Activated T-cell treated with anti-CD3 and anti-CD28 coated beads, Interleukin-2, amount 50 U/mL, for 72 hours (primary cell): ENCODE measurements at regions not wholly inside any gene's neighbourhood (a gene's known extent, or its start where the extent isn't known, plus 50 kb on each side); places are given as distances from the start of the nearest gene placed in this dataset.
"Not testable (repeated sequence)": the region's sequence is repeated elsewhere in the genome, so short reads cannot be mapped to it uniquely, and the experiment has no call there.

Source experiments
- ATAC-seq, 2 donors: fragments of 150-1000 bp; cut with Tn5 transposase; replicated peaks in 1 of 2; 2 replicates each; pipeline ENCODE4 v1.10.0; 2021; ENCODE audit warnings: moderate library complexity in 2 of 2, mild to moderate bottlenecking in 1 of 2
- DNase-seq, 2 donors: peaks; one replicate each; pipeline ENCODE4 v3.0.0; 2021 to 2022; ENCODE audit warnings: mixed read lengths in 1 of 2
- H3K27ac Mint-ChIP-seq: one replicate; pipeline ENCODE4 v1.8.0; 2022; ENCODE audit warnings: mild to moderate bottlenecking, moderate library complexity, mixed read lengths
- H3K27me3 Mint-ChIP-seq: one replicate; pipeline ENCODE4 v1.8.0; 2022; ENCODE audit warnings: low read depth, mixed read lengths
- H3K36me3 Mint-ChIP-seq, 2 donors: one replicate each; pipeline ENCODE4 v1.8.0; 2022; ENCODE audit warnings: mixed read lengths in 2 of 2, mild to moderate bottlenecking in 1 of 2; ENCODE audit not compliant: insufficient read depth in 2 of 2
- H3K4me1 Mint-ChIP-seq: one replicate; pipeline ENCODE4 v1.8.0; 2022; ENCODE audit warnings: low read depth, mixed read lengths
- H3K4me3 Mint-ChIP-seq, 2 donors: one replicate each; pipeline ENCODE4 v1.8.0; 2022; ENCODE audit warnings: mild to moderate bottlenecking in 2 of 2, mixed read lengths in 2 of 2, moderate library complexity in 2 of 2
- H3K9me3 Mint-ChIP-seq, 2 donors: one replicate each; pipeline ENCODE4 v1.8.0; 2022; ENCODE audit warnings: mixed read lengths in 2 of 2

GRCh38 chrX:123788193-123788592, 55.3 kb upstream of the THOC2 start:
- not testable (repeated sequence) for DNase-seq

GRCh38 chrX:123788744-123789143, 55.9 kb upstream of the THOC2 start:
- no peaks in the 10 kb centered on the region for H3K36me3 Mint-ChIP-seq
- peaks cover 7% of the 10 kb centered on the region for H3K27me3 Mint-ChIP-seq
- H3K9me3 Mint-ChIP-seq = no peaks in the 10 kb centered on the region
- H3K4me1 Mint-ChIP-seq = peaks cover 10% of the 10 kb centered on the region
- no peak for DNase-seq
- no peak for ATAC-seq
- no peak overlapping the region for H3K27ac Mint-ChIP-seq
- no peak overlapping the region for H3K4me3 Mint-ChIP-seq

More at GRCh38 chrX:123788193-123788592, 55.3 kb upstream of the THOC2 start:
- not testable (repeated sequence) for H3K27ac Mint-ChIP-seq, H3K36me3 Mint-ChIP-seq, H3K27me3 Mint-ChIP-seq, H3K4me1 Mint-ChIP-seq, H3K4me3 Mint-ChIP-seq, ATAC-seq, H3K9me3 Mint-ChIP-seq

- Mint-ChIP-seq H3K4me3 (no peak overlapping the region), H3K36me3 (no peaks in the 10 kb centered on the region), H3K27ac (no peak overlapping the region), H3K9me3 (no peaks in the 10 kb centered on the region), H3K4me1 (peaks cover 9% of the 10 kb centered on the region), H3K27me3 (no peaks in the 10 kb centered on the region)
- ATAC-seq = peak; percentile 85 to 94
- DNase-seq = peak in 1 of 2 donors; percentile 12
These were observed 62.1 kb upstream of the XIAP start for GRCh38 chrX:123797543-123798447.

GRCh38 chrX:123798706-123799430, 61.0 kb upstream of the XIAP start:
- H3K4me3 Mint-ChIP-seq, H3K27me3 Mint-ChIP-seq, DNase-seq, ATAC-seq, H3K27ac Mint-ChIP-seq, H3K9me3 Mint-ChIP-seq, H3K36me3 Mint-ChIP-seq: not testable (repeated sequence)
- peaks cover 19% of the 10 kb centered on the region for H3K4me1 Mint-ChIP-seq

GRCh38 chrX:123801901-123802300, 58.0 kb upstream of the XIAP start:
- H3K9me3 Mint-ChIP-seq = no peaks in the 10 kb centered on the region
- ATAC-seq = no peak
- H3K36me3 Mint-ChIP-seq = no peaks in the 10 kb centered on the region
- H3K4me1 Mint-ChIP-seq = peaks cover 20% of the 10 kb centered on the region
- H3K27me3 Mint-ChIP-seq = no peaks in the 10 kb centered on the region
- no peak overlapping the region for H3K27ac Mint-ChIP-seq
- no peak overlapping the region for H3K4me3 Mint-ChIP-seq
- no peak for DNase-seq

- ATAC-seq (peak; percentile 90 to 94), DNase-seq (peak; percentile 16 to 18)
- Mint-ChIP-seq H3K27me3 (no peaks in the 10 kb centered on the region), H3K36me3 (no peaks in the 10 kb centered on the region), H3K4me1 (peaks cover 11% of the 10 kb centered on the region), H3K27ac (peak overlapping the region; percentile 43), H3K4me3 (peak overlapping the region in 1 of 2 donors; percentile 23), H3K9me3 (no peaks in the 10 kb centered on the region)
These were observed 56.4 kb upstream of the XIAP start for GRCh38 chrX:123803331-123803983.

- H3K36me3 Mint-ChIP-seq, H3K9me3 Mint-ChIP-seq, DNase-seq, H3K27me3 Mint-ChIP-seq, H3K27ac Mint-ChIP-seq, H3K4me3 Mint-ChIP-seq, ATAC-seq: not testable (repeated sequence)
- peaks cover 11% of the 10 kb centered on the region for H3K4me1 Mint-ChIP-seq
These were observed 55.9 kb upstream of the XIAP start for GRCh38 chrX:123803984-123804365.

GRCh38 chrX:123807835-123808416, 51.9 kb upstream of the XIAP start:
- no peak for DNase-seq
- Mint-ChIP-seq H3K36me3 (no peaks in the 10 kb centered on the region), H3K27me3 (no peaks in the 10 kb centered on the region), H3K4me3 (no peak overlapping the region), H3K9me3 (no peaks in the 10 kb centered on the region), H3K27ac (no peak overlapping the region), H3K4me1 (peaks cover 11% of the 10 kb centered on the region)
- no peak for ATAC-seq

GRCh38 chrX:123809854-123810375, 49.9 kb upstream of the XIAP start:
- no peak for DNase-seq
- Mint-ChIP-seq H3K4me1 (no peaks in the 10 kb centered on the region), H3K27ac (no peak overlapping the region), H3K36me3 (no peaks in the 10 kb centered on the region), H3K4me3 (no peak overlapping the region), H3K9me3 (no peaks in the 10 kb centered on the region), H3K27me3 (no peaks in the 10 kb centered on the region)
- ATAC-seq = no peak
